PC-9 (cell line): ENCODE measurements at regions not wholly inside any gene's neighbourhood (a gene's known extent, or its start where the extent isn't known, plus 50 kb on each side); places are given as distances from the start of the nearest gene placed in this dataset.

Experiments used
- BruUV-seq: library from RNA; stranded (reverse); fragments of 400-500 nt; replicated peaks from 2 replicates; lab custom pipeline; 2021; lab: Mats Ljungman, UMichigan
- CTCF ChIA-PET: fragments of 300-600 bp; sonication (Branson Sonifier 250); formaldehyde crosslinking; loops from one replicate; lab custom pipeline; 2022; ENCODE audit warnings: antibody characterized with exemption; lab: Charles Lee
- POLR2A ChIA-PET: fragments of 300-600 bp; sonication (Branson Sonifier 250); formaldehyde crosslinking; loops from one replicate; lab custom pipeline; 2022; ENCODE audit warnings: antibody characterized with exemption; ENCODE audit not compliant: unreplicated experiment; lab: Charles Lee
- DNase-seq, 2 experiments: peaks; one replicate each; pipeline versions ENCODE4 v3.0.0 to v3.0.0-alpha.2; 2015 to 2022; ENCODE audit warnings: mixed read lengths in 1 of 2
- H2AFZ ChIP-seq: fragments of 200-600 bp; sonication (generic); 2 replicates; pipeline ENCODE4 v1.8.1; 2017; ENCODE audit warnings: antibody characterized with exemption
- H3F3A ChIP-seq: fragments of 200-600 bp; sonication (generic); 2 replicates; pipeline ENCODE4 v1.8.1; 2017; ENCODE audit warnings: antibody characterized with exemption, mild to moderate bottlenecking, low read depth; ENCODE audit not compliant: insufficient read depth
- H3K27ac ChIP-seq: fragments of 200-600 bp; sonication (generic); 2 replicates; pipeline ENCODE4 v1.6.1; 2016; ENCODE audit warnings: mixed run types
- H3K27me3 ChIP-seq: fragments of 200-600 bp; sonication (generic); 2 replicates; pipeline ENCODE4 v1.6.1; 2016; ENCODE audit warnings: low read depth, mixed run types; ENCODE audit not compliant: insufficient read depth
- H3K36me3 ChIP-seq: fragments of 200-600 bp; sonication (generic); 2 replicates; pipeline ENCODE4 v1.6.1; 2016; ENCODE audit warnings: low read depth, mixed run types
- H3K4me1 ChIP-seq: fragments of 200-600 bp; sonication (generic); replicated peaks from 2 replicates; pipeline ENCODE4 v1.6.1; 2016; ENCODE audit warnings: mixed run types; ENCODE audit not compliant: insufficient read depth
- H3K4me2 ChIP-seq: fragments of 200-600 bp; sonication (generic); 2 replicates; pipeline ENCODE4 v1.6.1; 2017; ENCODE audit warnings: mixed run types
- H3K4me3 ChIP-seq: fragments of 200-600 bp; sonication (generic); 2 replicates; pipeline ENCODE4 v1.6.1; 2016; ENCODE audit warnings: mixed run types
- H3K79me2 ChIP-seq: fragments of 200-600 bp; sonication (generic); 2 replicates; pipeline ENCODE4 v1.6.1; 2017; ENCODE audit warnings: low read depth, mixed run types
- H3K9me2 ChIP-seq: fragments of 200-600 bp; sonication (generic); 2 replicates; pipeline ENCODE4 v1.8.1; 2017; ENCODE audit warnings: mild to moderate bottlenecking; ENCODE audit not compliant: insufficient read depth
- H3K9me3 ChIP-seq: fragments of 200-600 bp; sonication (generic); 2 replicates; pipeline ENCODE4 v1.8.1; 2016; ENCODE audit warnings: low read depth; ENCODE audit not compliant: insufficient read depth
- H4K20me1 ChIP-seq: fragments of 200-600 bp; sonication (generic); 2 replicates; pipeline ENCODE4 v1.8.1; 2017; ENCODE audit not compliant: insufficient read depth
- CTCF ChIP-seq: fragments of 200-600 bp; sonication (generic); conservative IDR thresholded peaks from 2 replicates; pipeline ENCODE4 v1.6.1; 2017; ENCODE audit warnings: mixed run types, antibody characterized with exemption, mild to moderate bottlenecking, moderate library complexity
- EZH2 ChIP-seq: fragments of 200-600 bp; sonication (generic); IDR thresholded peaks from 2 replicates; pipeline ENCODE4 v1.8.0; 2017; ENCODE audit warnings: antibody characterized with exemption, low read depth
- intact Hi-C: fragments of 100-400 bp; cut with micrococcal nuclease; formaldehyde crosslinking; loops from one replicate; pipeline ENCODE4 v1.10.0; 2022; ENCODE audit not compliant: unreplicated experiment

- H3K27me3 ChIP-seq = no peaks in the 10 kb centered on the region
- BruUV-seq = no TSS peak
- H3K36me3 ChIP-seq = no peaks in the 10 kb centered on the region
- no peaks in the 10 kb centered on the region for H3K9me3 ChIP-seq
- H3K4me2 ChIP-seq = no peak overlapping the region
- intact Hi-C loops = no loop called here
- no peak overlapping the region for H2AFZ ChIP-seq
- no peak overlapping the region for H3K27ac ChIP-seq
- H3K4me1 ChIP-seq = no peaks in the 10 kb centered on the region
- no peak overlapping the region for H3K4me3 ChIP-seq
- ChIA-PET CTCF (no interaction called here), POLR2A (no interaction called here)
- no peaks in the 10 kb centered on the region for H3K79me2 ChIP-seq
- no peak for DNase-seq
- no peaks in the 10 kb centered on the region for H3F3A ChIP-seq
- no peaks in the 10 kb centered on the region for H4K20me1 ChIP-seq
- TF ChIP-seq EZH2 (no peak), CTCF (no peak)
- no peaks in the 10 kb centered on the region for H3K9me2 ChIP-seq
Measured at GRCh38 chr12:84740602-84741001, 172.0 kb downstream of the SLC6A15 start.

GRCh38 chr12:84738481-84738972 is 174.1 kb downstream of the SLC6A15 start:
- CTCF ChIA-PET = no interaction called here
- H3K27me3 ChIP-seq = no peaks in the 10 kb centered on the region
- intact Hi-C loops = no loop called here
- DNase-seq = peak in 1 of 2 experiments; percentile 2
- no peaks in the 10 kb centered on the region for H4K20me1 ChIP-seq
- no peak for TF ChIP-seq EZH2
- TF ChIP-seq CTCF = no peak
- H3K36me3 ChIP-seq = no peaks in the 10 kb centered on the region
- no peaks in the 10 kb centered on the region for H3K9me2 ChIP-seq
- H2AFZ ChIP-seq = no peak overlapping the region
- H3K79me2 ChIP-seq = no peaks in the 10 kb centered on the region
- H3K9me3 ChIP-seq = no peaks in the 10 kb centered on the region
- H3F3A ChIP-seq = no peaks in the 10 kb centered on the region
- no peak overlapping the region for H3K4me3 ChIP-seq
- POLR2A ChIA-PET = no interaction called here
- H3K4me2 ChIP-seq = no peak overlapping the region
- H3K27ac ChIP-seq = no peak overlapping the region
- no peaks in the 10 kb centered on the region for H3K4me1 ChIP-seq
- BruUV-seq = no TSS peak

- H3K27ac ChIP-seq = no peak overlapping the region
- 0 out of 2 replicates have a peak, but pooled peaks cover 3% of the 10 kb centered on the region for H3K4me1 ChIP-seq
- H3K36me3 ChIP-seq = no peaks in the 10 kb centered on the region
- no peaks in the 10 kb centered on the region for H4K20me1 ChIP-seq
- DNase-seq = no peak
- ChIA-PET POLR2A (no interaction called here), CTCF (no interaction called here)
- H3K9me2 ChIP-seq = no peaks in the 10 kb centered on the region
- H3K27me3 ChIP-seq = no peaks in the 10 kb centered on the region
- no peak overlapping the region for H3K4me2 ChIP-seq
- H3F3A ChIP-seq = no peaks in the 10 kb centered on the region
- BruUV-seq = no TSS peak
- no peaks in the 10 kb centered on the region for H3K79me2 ChIP-seq
- H3K4me3 ChIP-seq = no peak overlapping the region
- intact Hi-C loops = no loop called here
- H3K9me3 ChIP-seq = no peaks in the 10 kb centered on the region
- H2AFZ ChIP-seq = no peak overlapping the region
- TF ChIP-seq EZH2 (no peak), CTCF (no peak)
Measured at GRCh38 chr12:84732828-84733340, 179.7 kb downstream of the SLC6A15 start.
